DOHH2 (cell line): ENCODE measurements at regions not wholly inside any gene's neighbourhood (a gene's known extent, or its start where the extent isn't known, plus 50 kb on each side); places are given as distances from the start of the nearest gene placed in this dataset.

Experiments
- H3F3A ChIP-seq: fragments of 200-600 bp; sonication (generic), shearing (Covaris generic); 2 replicates; pipeline ENCODE4 v1.6.0; 2016; ENCODE audit warnings: antibody characterized with exemption, mild to moderate bottlenecking; ENCODE audit not compliant: control insufficient read depth, insufficient read depth
- H3K27ac ChIP-seq: fragments of 200-600 bp; sonication (generic); 2 replicates; pipeline ENCODE4 v1.5.1; 2014; ENCODE audit warnings: low read depth, mild to moderate bottlenecking, low read length, moderate library complexity
- H3K27me3 ChIP-seq: fragments of 200-600 bp; sonication (generic); 2 replicates; pipeline ENCODE4 v1.6.1; 2014; ENCODE audit warnings: mild to moderate bottlenecking, low read length, mixed read lengths; ENCODE audit not compliant: control insufficient read depth
- H3K36me3 ChIP-seq: fragments of 200-600 bp; sonication (generic); 2 replicates; pipeline ENCODE4 v1.6.1; 2014; ENCODE audit warnings: mild to moderate bottlenecking, low read length, moderate library complexity, mixed read lengths; ENCODE audit not compliant: control insufficient read depth
- H3K4me1 ChIP-seq: fragments of 200-600 bp; sonication (generic); 2 replicates; pipeline ENCODE4 v1.6.1; 2014; ENCODE audit warnings: mild to moderate bottlenecking, low read length, mixed read lengths; ENCODE audit not compliant: control insufficient read depth
- H3K4me2 ChIP-seq: fragments of 200-600 bp; sonication (generic); 2 replicates; pipeline ENCODE4 v1.6.0; 2014; ENCODE audit warnings: mild to moderate bottlenecking, low read length, moderate library complexity
- H3K4me3 ChIP-seq: fragments of 200-600 bp; sonication (generic); 2 replicates; pipeline ENCODE4 v1.5.1; 2014; ENCODE audit warnings: mild to moderate bottlenecking, low read length, mixed read lengths
- H3K79me2 ChIP-seq: fragments of 200-600 bp; sonication (generic); 2 replicates; pipeline ENCODE4 v1.6.1; 2014; ENCODE audit warnings: mild to moderate bottlenecking, low read length, mixed read lengths; ENCODE audit not compliant: control insufficient read depth
- H3K9me2 ChIP-seq: fragments of 200-600 bp; sonication (generic); replicated peaks from 2 replicates; pipeline ENCODE4 v1.6.1; 2014; ENCODE audit warnings: mild to moderate bottlenecking, low read length, mixed read lengths; ENCODE audit not compliant: control insufficient read depth
- H3K9me3 ChIP-seq: fragments of 200-600 bp; sonication (generic); 2 replicates; pipeline ENCODE4 v1.6.1; 2014; ENCODE audit warnings: antibody characterized with exemption, low read length, mixed read lengths; ENCODE audit not compliant: control insufficient read depth, insufficient read depth
- H4K20me1 ChIP-seq: fragments of 200-600 bp; sonication (generic); 2 replicates; pipeline ENCODE4 v1.6.0; 2014; ENCODE audit warnings: low read depth, mild to moderate bottlenecking, antibody characterized with exemption, low read length, moderate library complexity; ENCODE audit not compliant: control insufficient read depth, insufficient read depth
- CTCF ChIP-seq: fragments of 200-600 bp; sonication (generic); IDR thresholded peaks from one replicate; pipeline ENCODE4 v1.5.1; 2014; ENCODE audit warnings: antibody characterized with exemption, mild to moderate bottlenecking, low read depth, low read length; ENCODE audit not compliant: poor library complexity, severe bottlenecking
- EZH2phosphoT487 ChIP-seq: fragments of 200-600 bp; sonication (generic); IDR thresholded peaks from 2 replicates; pipeline ENCODE4 v1.6.1; 2017; ENCODE audit warnings: borderline replicate concordance, mild to moderate bottlenecking, antibody characterized with exemption, low read length, moderate library complexity, mixed read lengths

GRCh38 chr2:123746006-123746405 lies 279.1 kb upstream of the CNTNAP5 start:
- no peaks in the 10 kb centered on the region for H3K4me1 ChIP-seq
- H3K9me2 ChIP-seq = no peaks in the 10 kb centered on the region
- H3K27ac ChIP-seq = no peak overlapping the region
- no peak for TF ChIP-seq CTCF
- no peak for TF ChIP-seq EZH2phosphoT487
- H3K4me2 ChIP-seq = no peak overlapping the region
- no peaks in the 10 kb centered on the region for H3F3A ChIP-seq
- no peaks in the 10 kb centered on the region for H3K9me3 ChIP-seq
- H3K79me2 ChIP-seq = no peaks in the 10 kb centered on the region
- no peaks in the 10 kb centered on the region for H3K27me3 ChIP-seq
- H3K4me3 ChIP-seq = no peak overlapping the region
- H4K20me1 ChIP-seq = no peaks in the 10 kb centered on the region
- H3K36me3 ChIP-seq = no peaks in the 10 kb centered on the region

GRCh38 chr2:123747326-123747725 lies 277.8 kb upstream of the CNTNAP5 start:
- TF ChIP-seq CTCF = no peak
- no peak for TF ChIP-seq EZH2phosphoT487
- no peaks in the 10 kb centered on the region for H3K9me3 ChIP-seq
- H3K9me2 ChIP-seq = no peaks in the 10 kb centered on the region
- no peak overlapping the region for H3K4me3 ChIP-seq
- H3K27me3 ChIP-seq = no peaks in the 10 kb centered on the region
- H3K4me1 ChIP-seq = no peaks in the 10 kb centered on the region
- H3K4me2 ChIP-seq = no peak overlapping the region
- H3K36me3 ChIP-seq = no peaks in the 10 kb centered on the region
- no peaks in the 10 kb centered on the region for H4K20me1 ChIP-seq
- H3K27ac ChIP-seq = no peak overlapping the region
- no peaks in the 10 kb centered on the region for H3F3A ChIP-seq
- H3K79me2 ChIP-seq = no peaks in the 10 kb centered on the region

- no peaks in the 10 kb centered on the region for H3K36me3 ChIP-seq
- H3K27ac ChIP-seq = no peak overlapping the region
- H3K9me3 ChIP-seq = no peaks in the 10 kb centered on the region; the same call in 1 of the 2 replicates
- no peaks in the 10 kb centered on the region for H3K4me1 ChIP-seq
- no peaks in the 10 kb centered on the region for H4K20me1 ChIP-seq
- no peaks in the 10 kb centered on the region for H3K9me2 ChIP-seq
- no peaks in the 10 kb centered on the region for H3K79me2 ChIP-seq
- no peak overlapping the region for H3K4me2 ChIP-seq
- no peaks in the 10 kb centered on the region for H3F3A ChIP-seq
- no peak for TF ChIP-seq EZH2phosphoT487
- TF ChIP-seq CTCF = no peak
- no peaks in the 10 kb centered on the region for H3K27me3 ChIP-seq
- H3K4me3 ChIP-seq = no peak overlapping the region
These were observed 262.9 kb upstream of the CNTNAP5 start for GRCh38 chr2:123762221-123762620.

- Histone ChIP-seq H3K4me1 (no peaks in the 10 kb centered on the region), H3F3A (no peaks in the 10 kb centered on the region), H3K9me3 (no peaks in the 10 kb centered on the region), H3K4me2 (no peak overlapping the region), H3K27me3 (no peaks in the 10 kb centered on the region), H3K36me3 (no peaks in the 10 kb centered on the region), H3K9me2 (no peaks in the 10 kb centered on the region), H3K79me2 (no peaks in the 10 kb centered on the region), H4K20me1 (no peaks in the 10 kb centered on the region), H3K27ac (no peak overlapping the region), H3K4me3 (no peak overlapping the region)
- TF ChIP-seq EZH2phosphoT487 = no peak
- no peak for TF ChIP-seq CTCF
These were observed 256.9 kb upstream of the CNTNAP5 start for GRCh38 chr2:123768233-123768632.
